ENCODE measurements at regions not wholly inside any gene's neighbourhood (a gene's known extent, or its start where the extent isn't known, plus 50 kb on each side); places are given as distances from the start of the nearest gene placed in this dataset.

DNA sequence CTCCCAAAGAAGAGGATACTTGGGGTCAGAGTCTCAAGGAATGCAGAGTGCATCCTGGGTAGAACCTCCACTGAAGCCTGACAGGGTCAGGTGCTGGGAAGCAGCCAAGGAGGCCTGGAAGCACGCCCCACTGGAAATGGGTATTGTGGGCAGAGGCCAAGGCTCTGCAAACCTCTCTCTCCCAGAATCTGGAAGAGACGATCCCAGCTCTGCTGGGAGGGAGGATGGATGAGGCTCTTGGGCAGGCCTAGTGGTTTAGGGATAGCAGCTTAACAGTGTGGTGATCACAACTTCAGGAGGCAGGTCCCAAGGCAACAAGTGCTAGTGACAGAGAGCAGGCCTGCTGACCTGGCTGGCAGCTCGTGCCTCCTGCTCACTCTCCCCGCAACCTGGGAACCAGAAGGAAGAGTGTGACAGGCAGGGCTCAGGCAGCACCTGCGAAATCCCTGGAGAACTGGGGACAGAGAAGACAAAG is 641.0 kb downstream of the PLPP3 start:
- no peaks in the 10 kb centered on the region for H3K4me1 Mint-ChIP-seq
- CTCF ChIA-PET = no interaction called here
- H3K9me3 Mint-ChIP-seq (ENCODE audit: low read depth) = peaks cover 2% of the 10 kb centered on the region
- no peak overlapping the region for H3K4me3 Mint-ChIP-seq
- no peak for ATAC-seq
- no peak overlapping the region for H3K27ac Mint-ChIP-seq
- H3K36me3 Mint-ChIP-seq = no peaks in the 10 kb centered on the region
- no peaks in the 10 kb centered on the region for H3K27me3 Mint-ChIP-seq
- no peak for DNase-seq

DNA sequence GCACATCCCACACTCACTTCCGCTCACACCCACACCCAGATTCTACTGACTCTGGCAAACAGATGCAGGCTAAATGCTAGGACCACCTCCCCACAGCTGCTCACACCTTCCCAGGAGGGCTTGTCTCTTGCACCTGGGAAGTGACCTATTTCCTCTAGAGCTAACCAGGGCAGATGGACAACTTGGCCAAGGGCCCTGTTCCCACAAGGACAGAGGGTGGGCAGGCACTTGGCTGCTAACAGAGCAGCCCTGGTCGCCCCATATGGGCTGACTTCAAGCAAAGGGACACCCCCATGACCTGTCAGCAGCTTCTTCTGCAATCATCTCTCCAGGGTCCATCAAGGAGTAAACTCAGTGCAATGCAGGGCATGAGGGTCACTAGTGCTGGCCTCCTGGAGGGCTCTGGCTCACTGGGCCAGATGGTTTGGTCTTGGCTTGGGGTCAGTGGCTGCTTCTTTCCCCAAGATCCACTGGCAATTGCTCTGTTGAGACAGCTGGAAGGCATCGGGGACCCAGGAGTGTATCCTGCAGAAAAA is 641.5 kb downstream of the PLPP3 start:
- ATAC-seq (no peak), DNase-seq (no peak)
- Mint-ChIP-seq H3K9me3 (ENCODE audit: low read depth) (peaks cover 2% of the 10 kb centered on the region), H3K36me3 (no peaks in the 10 kb centered on the region), H3K4me1 (no peaks in the 10 kb centered on the region), H3K27ac (no peak overlapping the region), H3K4me3 (no peak overlapping the region), H3K27me3 (no peaks in the 10 kb centered on the region)
- CTCF ChIA-PET = no interaction called here

DNA sequence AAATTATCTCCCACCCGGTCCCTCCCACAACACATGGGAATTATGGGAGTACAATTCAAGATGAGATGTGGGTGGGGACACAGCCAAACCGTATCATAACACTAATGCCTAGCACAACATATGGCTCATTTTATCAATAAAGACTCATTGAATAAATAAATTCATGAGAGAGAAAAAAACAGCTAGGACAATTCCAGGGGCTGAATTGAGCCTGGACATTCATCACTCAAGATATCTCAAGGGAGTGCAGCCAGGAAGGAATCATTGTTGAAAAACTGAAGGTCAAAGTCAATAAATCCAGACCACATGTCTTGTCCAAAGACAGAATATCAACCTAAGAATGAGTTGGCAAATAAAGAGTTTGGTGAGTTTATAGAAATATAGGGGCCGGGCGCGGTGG is 644.1 kb downstream of the PLPP3 start:
- H3K36me3 Mint-ChIP-seq = no peaks in the 10 kb centered on the region
- H3K27ac Mint-ChIP-seq = no peak overlapping the region
- ATAC-seq = no peak

DNA sequence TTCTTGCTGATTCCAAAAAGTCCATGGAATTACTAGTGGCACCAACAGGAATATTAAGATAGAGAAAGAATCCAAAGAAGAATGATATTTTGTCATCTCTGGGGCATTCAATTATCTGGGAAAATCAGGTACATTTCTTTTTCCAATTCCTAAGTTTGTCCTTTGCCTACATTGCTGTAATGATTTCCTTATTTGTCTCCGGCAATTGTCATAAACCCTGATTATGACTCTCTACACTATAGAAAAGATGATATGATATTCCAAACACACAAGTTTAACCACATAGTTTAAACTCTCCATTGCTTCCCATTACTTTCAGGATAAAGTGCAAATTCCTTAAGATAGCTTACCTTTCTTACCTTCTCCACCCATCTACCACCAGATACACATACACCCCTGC is 647.0 kb downstream of the PLPP3 start:
- no peak overlapping the region for H3K27ac Mint-ChIP-seq
- DNase-seq = no peak
- H3K27me3 Mint-ChIP-seq = no peaks in the 10 kb centered on the region
- H3K9me3 Mint-ChIP-seq (ENCODE audit: low read depth) = peaks cover 3% of the 10 kb centered on the region
- no peaks in the 10 kb centered on the region for H3K36me3 Mint-ChIP-seq
- H3K4me1 Mint-ChIP-seq = no peaks in the 10 kb centered on the region
- ATAC-seq = no peak
- no peak overlapping the region for H3K4me3 Mint-ChIP-seq
- CTCF ChIA-PET = no interaction called here

More for the DNA sequence above, 644.1 kb downstream of the PLPP3 start:
- DNase-seq = no peak
- no peak overlapping the region for H3K4me3 Mint-ChIP-seq
- CTCF ChIA-PET = no interaction called here
- peaks cover 2% of the 10 kb centered on the region for H3K9me3 Mint-ChIP-seq (ENCODE audit: low read depth)
- no peaks in the 10 kb centered on the region for H3K27me3 Mint-ChIP-seq
- H3K4me1 Mint-ChIP-seq = no peaks in the 10 kb centered on the region

DNA sequence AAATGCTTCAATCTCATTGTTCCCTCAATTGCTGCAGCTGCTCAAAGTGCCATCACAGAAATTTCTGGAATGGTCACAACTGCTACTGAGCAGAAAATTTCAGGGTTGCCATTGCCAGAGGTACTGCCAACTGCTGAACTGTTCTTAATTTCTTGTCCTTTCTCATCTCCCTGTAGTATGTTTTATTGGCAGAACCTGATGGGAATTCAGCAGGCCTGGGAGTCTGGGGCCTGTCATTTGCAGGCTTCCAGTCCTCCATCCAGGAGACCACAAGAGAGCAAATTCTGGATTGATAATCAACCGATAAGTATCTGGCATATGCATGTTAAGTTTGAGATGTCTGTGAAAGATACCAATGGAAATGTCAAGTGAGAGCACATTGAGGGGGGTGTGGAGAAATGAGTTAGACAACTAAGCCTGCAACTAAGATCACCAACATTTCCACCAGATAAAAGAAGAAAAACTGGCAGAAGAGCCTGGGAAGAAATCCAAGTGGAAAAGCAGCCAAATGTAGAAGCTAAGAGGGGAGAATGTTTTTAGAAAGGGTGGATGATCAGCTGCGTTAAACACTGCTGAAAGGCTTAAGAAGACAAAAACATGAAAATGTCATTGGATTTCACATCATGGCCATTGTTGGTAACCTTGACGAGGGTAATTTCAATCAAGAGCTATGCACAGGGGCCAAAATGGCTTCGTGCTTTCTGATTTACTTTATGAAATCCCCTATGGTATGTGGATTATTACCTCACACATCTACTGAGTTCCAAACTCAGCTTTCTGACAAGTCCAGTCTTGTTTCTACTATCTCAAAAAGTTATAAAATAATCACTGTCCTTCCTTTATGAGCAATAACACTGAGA is 648.1 kb downstream of the PLPP3 start:
- H3K4me1 Mint-ChIP-seq = no peaks in the 10 kb centered on the region
- H3K4me3 Mint-ChIP-seq = no peak overlapping the region
- ATAC-seq = no peak
- DNase-seq = no peak
- H3K27me3 Mint-ChIP-seq = no peaks in the 10 kb centered on the region
- H3K36me3 Mint-ChIP-seq = no peaks in the 10 kb centered on the region
- no peak overlapping the region for H3K27ac Mint-ChIP-seq
- CTCF ChIA-PET = no interaction called here
- H3K9me3 Mint-ChIP-seq (ENCODE audit: low read depth) = peaks cover 3% of the 10 kb centered on the region

DNA sequence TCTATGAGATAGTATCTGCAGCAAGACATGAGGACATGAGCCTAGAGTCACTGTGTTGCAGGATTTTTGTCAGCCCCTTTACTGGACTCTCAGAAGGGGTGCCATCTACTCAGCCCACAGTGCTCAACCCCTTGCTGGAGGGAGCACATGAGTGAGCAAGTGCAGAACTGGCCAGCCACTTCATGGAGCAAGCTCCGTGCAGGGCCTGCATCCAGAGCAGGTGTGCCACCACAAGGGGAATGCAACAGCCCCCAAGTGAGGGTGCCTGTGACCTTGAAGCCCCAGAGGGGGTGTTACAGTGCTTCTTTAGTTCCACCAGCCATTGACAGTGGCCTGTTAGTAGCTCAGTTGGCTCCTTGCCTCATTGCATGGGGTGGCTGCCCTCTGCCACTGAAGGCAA is 649.7 kb downstream of the PLPP3 start:
- no peak for ATAC-seq
- CTCF ChIA-PET = no interaction called here

DNA sequence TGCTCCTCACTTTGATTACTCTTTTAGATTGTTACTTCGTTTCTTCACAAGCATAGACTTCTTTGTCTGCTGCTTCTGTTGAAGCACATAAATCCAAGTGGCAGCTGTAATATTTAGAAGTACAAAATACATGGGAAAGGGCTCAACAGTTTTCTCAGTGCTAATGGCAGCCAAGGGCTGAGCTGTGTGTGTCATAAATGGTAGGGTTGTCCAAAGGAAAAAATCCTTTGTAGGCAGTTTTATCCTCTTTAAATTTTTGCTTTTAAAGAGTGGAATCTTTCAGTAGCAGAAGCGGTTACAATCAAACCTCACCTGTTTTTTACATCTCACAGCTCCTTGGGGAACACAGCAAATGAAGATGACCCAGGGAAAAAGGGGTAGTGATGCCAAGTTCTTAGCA is 650.8 kb downstream of the PLPP3 start:
- no peaks in the 10 kb centered on the region for H3K4me1 Mint-ChIP-seq
- H3K9me3 Mint-ChIP-seq (ENCODE audit: low read depth) = peaks cover 1% of the 10 kb centered on the region
- ATAC-seq (no peak), DNase-seq (no peak)
- CTCF ChIA-PET = no interaction called here
- H3K4me3 Mint-ChIP-seq = no peak overlapping the region
- H3K27me3 Mint-ChIP-seq = no peaks in the 10 kb centered on the region
- no peak overlapping the region for H3K27ac Mint-ChIP-seq
- H3K36me3 Mint-ChIP-seq = no peaks in the 10 kb centered on the region

More for the DNA sequence above, 649.7 kb downstream of the PLPP3 start:
- no peaks in the 10 kb centered on the region for H3K4me1 Mint-ChIP-seq
- H3K36me3 Mint-ChIP-seq = no peaks in the 10 kb centered on the region
- H3K27me3 Mint-ChIP-seq = no peaks in the 10 kb centered on the region
- H3K27ac Mint-ChIP-seq = no peak overlapping the region
- peaks cover 3% of the 10 kb centered on the region for H3K9me3 Mint-ChIP-seq (ENCODE audit: low read depth)
- no peak for DNase-seq
- H3K4me3 Mint-ChIP-seq = no peak overlapping the region

DNA sequence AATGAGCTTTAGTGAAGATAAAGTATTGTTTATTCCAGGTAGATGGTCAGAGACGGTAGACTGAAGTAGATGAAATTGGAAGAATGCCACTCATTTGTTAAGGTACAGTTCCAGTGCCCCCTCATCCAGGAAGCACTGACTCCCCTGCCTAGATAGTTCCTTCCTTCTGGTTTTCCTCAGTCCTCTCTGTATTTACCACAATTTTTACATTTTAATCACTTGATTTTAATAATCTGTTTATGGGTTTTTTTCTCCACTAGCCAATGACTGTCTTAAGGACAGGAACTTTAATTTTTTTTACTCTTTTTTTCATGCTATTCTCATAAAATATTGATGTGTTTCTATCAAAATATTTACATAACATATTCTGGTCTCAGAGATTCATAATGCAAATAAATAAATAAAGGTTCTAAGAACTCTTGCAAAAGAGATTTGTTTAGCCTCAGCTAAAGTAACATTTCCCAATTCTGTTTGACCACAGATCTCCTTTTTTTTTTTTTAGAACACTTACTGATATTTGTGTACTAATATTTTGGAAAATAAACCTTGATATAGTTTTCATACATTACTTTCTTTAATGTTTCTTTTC is 651.6 kb downstream of the PLPP3 start:
- no peak overlapping the region for H3K4me3 Mint-ChIP-seq
- peaks cover 1% of the 10 kb centered on the region for H3K9me3 Mint-ChIP-seq (ENCODE audit: low read depth)
- H3K27me3 Mint-ChIP-seq = no peaks in the 10 kb centered on the region
- CTCF ChIA-PET = no interaction called here
- ATAC-seq (no peak), DNase-seq (no peak)
- no peaks in the 10 kb centered on the region for H3K36me3 Mint-ChIP-seq
- H3K4me1 Mint-ChIP-seq = no peaks in the 10 kb centered on the region
- no peak overlapping the region for H3K27ac Mint-ChIP-seq

DNA sequence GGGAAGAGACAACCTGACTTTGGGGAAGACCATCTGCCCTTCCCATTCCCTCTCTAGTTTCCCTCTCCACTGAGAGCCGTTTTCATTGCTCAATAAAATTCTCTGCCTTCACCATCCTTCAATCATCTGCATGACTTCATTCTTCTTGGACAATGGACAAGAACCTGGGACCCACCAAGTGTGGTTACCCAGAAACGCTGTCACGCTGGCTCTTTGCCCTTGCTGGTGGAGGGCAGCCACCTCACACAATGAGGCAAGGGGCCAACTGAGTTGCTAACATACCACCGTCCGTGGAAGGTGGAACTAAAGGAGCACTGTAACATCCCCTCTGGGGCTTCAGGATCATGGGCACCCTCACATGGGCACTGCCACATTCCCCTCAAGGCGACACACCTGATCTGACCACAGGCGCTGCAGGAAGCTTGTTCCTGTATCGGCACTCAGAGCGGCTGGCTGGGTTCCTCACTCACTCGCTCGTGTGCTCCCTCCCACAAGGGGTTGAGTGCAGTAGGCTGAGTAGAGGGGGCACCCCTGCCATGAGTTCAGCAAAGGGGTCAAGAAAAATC is 652.4 kb downstream of the PLPP3 start:
- CTCF ChIA-PET = no interaction called here
- H3K4me1 Mint-ChIP-seq = no peaks in the 10 kb centered on the region
- H3K27ac Mint-ChIP-seq = no peak overlapping the region
- no peaks in the 10 kb centered on the region for H3K27me3 Mint-ChIP-seq
- peaks cover 1% of the 10 kb centered on the region for H3K9me3 Mint-ChIP-seq (ENCODE audit: low read depth)
- no peaks in the 10 kb centered on the region for H3K36me3 Mint-ChIP-seq
- no peak overlapping the region for H3K4me3 Mint-ChIP-seq
- DNase-seq = no peak
- no peak for ATAC-seq

DNA sequence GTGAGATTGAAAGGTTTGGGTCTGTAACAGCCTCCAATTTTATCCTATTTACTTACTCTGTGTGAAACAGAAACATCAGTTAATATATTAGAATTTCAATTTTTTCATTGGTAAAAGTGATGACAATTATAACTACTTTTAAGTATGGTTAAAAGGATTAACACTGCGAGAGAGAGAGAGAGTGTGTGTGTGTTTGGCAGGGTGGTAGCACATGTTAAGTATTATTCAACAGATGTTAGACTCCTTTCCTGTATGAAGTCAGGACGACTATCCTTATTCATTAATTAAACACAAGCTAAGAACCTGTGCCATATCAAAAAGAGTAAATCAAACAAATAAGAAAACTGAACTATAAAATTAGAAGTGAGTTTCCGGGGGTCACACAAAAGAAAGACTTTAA is 662.5 kb downstream of the PLPP3 start:
- no peaks in the 10 kb centered on the region for H3K36me3 Mint-ChIP-seq
- H3K9me3 Mint-ChIP-seq (ENCODE audit: low read depth) = peaks cover 2% of the 10 kb centered on the region
- CTCF ChIA-PET = no interaction called here
- H3K27me3 Mint-ChIP-seq = no peaks in the 10 kb centered on the region
- no peak overlapping the region for H3K27ac Mint-ChIP-seq
- DNase-seq (no peak), ATAC-seq (no peak)
- no peak overlapping the region for H3K4me3 Mint-ChIP-seq
- H3K4me1 Mint-ChIP-seq = no peaks in the 10 kb centered on the region

DNA sequence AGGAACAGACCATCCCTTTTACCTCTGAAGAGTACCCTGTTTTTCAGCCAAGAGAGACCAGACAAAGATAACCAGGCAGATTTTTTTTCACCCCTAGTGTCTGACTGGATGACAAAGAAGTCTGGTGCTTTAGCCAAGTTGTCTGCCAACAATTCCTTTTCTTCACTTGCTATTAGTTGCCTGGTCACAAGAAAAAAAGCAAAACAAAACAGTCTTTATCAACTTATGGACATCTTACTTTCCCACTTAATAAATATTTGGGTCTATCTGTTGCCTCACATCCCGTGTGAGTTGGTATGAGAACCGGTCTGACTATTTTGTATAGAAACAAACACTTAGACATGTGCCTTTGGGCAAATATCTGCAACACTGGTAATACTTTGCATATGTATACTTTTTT is 662.9 kb downstream of the PLPP3 start:
- CTCF ChIA-PET = no interaction called here
- no peak overlapping the region for H3K27ac Mint-ChIP-seq

DNA sequence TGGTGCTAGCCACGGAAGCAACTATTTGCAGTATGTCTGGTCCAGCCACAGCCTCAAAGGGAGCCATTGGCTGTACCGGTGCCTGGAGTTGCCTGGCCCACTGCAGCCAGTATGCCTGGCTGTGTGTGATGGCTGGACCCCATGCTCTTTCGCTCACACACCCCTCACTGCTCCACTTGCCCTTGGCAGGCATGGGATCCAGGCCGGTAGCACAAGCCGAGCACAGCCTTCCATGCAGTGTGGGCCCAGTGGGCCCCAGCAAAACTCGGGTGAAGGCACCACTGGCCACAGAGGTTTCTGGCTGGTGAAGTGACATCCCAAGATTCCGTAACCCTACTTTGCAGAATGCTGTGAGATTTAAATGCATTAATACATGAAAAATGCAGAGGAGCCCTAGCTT is 665.8 kb downstream of the PLPP3 start:
- no peaks in the 10 kb centered on the region for H3K36me3 Mint-ChIP-seq
- DNase-seq = no peak
- no peaks in the 10 kb centered on the region for H3K27me3 Mint-ChIP-seq
- ATAC-seq = no peak
- H3K9me3 Mint-ChIP-seq (ENCODE audit: low read depth) = peaks cover 2% of the 10 kb centered on the region
- no peak overlapping the region for H3K4me3 Mint-ChIP-seq
- no peak overlapping the region for H3K27ac Mint-ChIP-seq
- H3K4me1 Mint-ChIP-seq = no peaks in the 10 kb centered on the region
- CTCF ChIA-PET = no interaction called here

More for the DNA sequence above, 662.9 kb downstream of the PLPP3 start:
- Mint-ChIP-seq H3K9me3 (ENCODE audit: low read depth) (peaks cover 2% of the 10 kb centered on the region), H3K4me1 (no peaks in the 10 kb centered on the region), H3K27me3 (no peaks in the 10 kb centered on the region), H3K36me3 (no peaks in the 10 kb centered on the region), H3K4me3 (no peak overlapping the region)
- ATAC-seq (no peak), DNase-seq (no peak)

DNA sequence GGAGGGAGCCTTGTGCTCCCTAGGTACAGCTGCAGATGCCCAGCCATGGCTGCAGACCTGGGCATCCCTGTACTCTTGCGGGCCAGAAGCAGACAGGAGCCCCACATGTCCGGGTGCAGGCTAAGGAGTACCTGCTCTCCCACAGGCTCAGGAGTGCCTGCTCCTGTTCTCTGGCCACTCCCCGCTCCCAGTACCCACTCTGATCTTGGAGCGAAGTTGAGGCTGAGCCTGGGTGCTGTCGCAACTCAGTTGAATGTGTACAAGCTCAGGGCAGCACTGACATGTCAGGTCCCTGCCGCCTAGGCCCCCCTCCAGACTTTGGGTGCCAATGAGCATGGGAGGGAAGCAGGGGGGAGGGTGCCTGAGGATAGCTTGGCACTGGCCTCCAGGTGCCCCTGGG is 666.9 kb downstream of the PLPP3 start:
- Mint-ChIP-seq H3K36me3 (no peaks in the 10 kb centered on the region), H3K9me3 (ENCODE audit: low read depth) (peaks cover 2% of the 10 kb centered on the region), H3K4me1 (no peaks in the 10 kb centered on the region), H3K4me3 (no peak overlapping the region), H3K27me3 (no peaks in the 10 kb centered on the region), H3K27ac (no peak overlapping the region)
- ATAC-seq (no peak), DNase-seq (no peak)
- CTCF ChIA-PET = no interaction called here

DNA sequence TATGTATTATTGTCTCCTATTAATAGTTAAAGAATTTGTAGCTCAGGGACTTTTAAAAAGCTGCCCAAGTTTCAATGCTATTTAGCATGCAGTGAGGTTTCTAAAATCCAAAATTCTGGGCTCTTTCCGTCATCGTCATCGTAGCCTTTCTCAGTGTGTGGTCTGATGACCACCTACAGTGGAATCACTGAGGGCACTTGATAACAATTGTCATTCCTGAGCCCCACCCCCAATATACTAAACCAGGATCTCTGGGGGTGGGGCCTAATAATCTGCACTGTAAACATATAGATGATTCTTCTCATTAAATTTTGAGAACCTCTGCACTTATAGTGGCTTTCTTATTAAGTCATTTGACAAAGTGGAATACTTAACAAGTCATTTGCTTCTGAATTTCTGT is 674.8 kb downstream of the PLPP3 start:
- CTCF ChIA-PET = no interaction called here
- ATAC-seq = no peak
- no peak for DNase-seq
- Mint-ChIP-seq H3K36me3 (no peaks in the 10 kb centered on the region), H3K4me3 (no peak overlapping the region), H3K9me3 (ENCODE audit: low read depth) (no peaks in the 10 kb centered on the region), H3K4me1 (no peaks in the 10 kb centered on the region), H3K27me3 (no peaks in the 10 kb centered on the region), H3K27ac (no peak overlapping the region)

All from activated CD8-positive, alpha-beta memory T cell treated with anti-CD3 and anti-CD28 coated beads, Interleukin-2, amount 10 ng/mL, durations not matched to agents 7 days and 5 days (primary cell).